Activated CD4-positive, alpha-beta memory T cell treated with anti-CD3 and anti-CD28 coated beads for 36 hours (primary cell): ENCODE measurements at regions not wholly inside any gene's neighbourhood (a gene's known extent, or its start where the extent isn't known, plus 50 kb on each side); places are given as distances from the start of the nearest gene placed in this dataset.
"Not testable (repeated sequence)": the region's sequence is repeated elsewhere in the genome, so short reads cannot be mapped to it uniquely, and the experiment has no call there.

ENCODE experiments used
- CTCF ChIA-PET: fragments of 350-600 bp; sonication (Branson Sonifier 250); formaldehyde crosslinking; loops from one replicate; lab custom pipeline; 2021; ENCODE audit warnings: antibody characterized with exemption, inconsistent platforms; lab: Charles Lee
- POLR2A ChIA-PET: fragments of 350-600 bp; sonication (Branson Sonifier 250); formaldehyde crosslinking; loops from one replicate; lab custom pipeline; 2021; ENCODE audit warnings: antibody characterized with exemption; lab: Charles Lee
- DNase-seq: peaks from one replicate; pipeline ENCODE4 v3.0.0-alpha.2; 2020
- H3K27ac Mint-ChIP-seq: one replicate; pipeline ENCODE4 v1.8.0; 2021; ENCODE audit warnings: mixed read lengths
- H3K27me3 Mint-ChIP-seq: one replicate; pipeline ENCODE4 v1.8.0; 2021; ENCODE audit warnings: mixed read lengths
- H3K36me3 Mint-ChIP-seq: one replicate; pipeline ENCODE4 v1.8.0; 2021; ENCODE audit warnings: mixed read lengths
- H3K4me1 Mint-ChIP-seq: one replicate; pipeline ENCODE4 v1.8.0; 2021; ENCODE audit warnings: low read depth, mixed read lengths
- H3K4me3 Mint-ChIP-seq: one replicate; pipeline ENCODE4 v1.8.0; 2021; ENCODE audit warnings: mild to moderate bottlenecking, mixed read lengths
- H3K9me3 Mint-ChIP-seq: one replicate; pipeline ENCODE4 v1.8.0; 2021; ENCODE audit warnings: mixed read lengths
- intact Hi-C: fragments of 100-400 bp; cut with micrococcal nuclease; formaldehyde crosslinking; loops from one replicate; pipeline ENCODE4 v1.15.1; 2023

DNA sequence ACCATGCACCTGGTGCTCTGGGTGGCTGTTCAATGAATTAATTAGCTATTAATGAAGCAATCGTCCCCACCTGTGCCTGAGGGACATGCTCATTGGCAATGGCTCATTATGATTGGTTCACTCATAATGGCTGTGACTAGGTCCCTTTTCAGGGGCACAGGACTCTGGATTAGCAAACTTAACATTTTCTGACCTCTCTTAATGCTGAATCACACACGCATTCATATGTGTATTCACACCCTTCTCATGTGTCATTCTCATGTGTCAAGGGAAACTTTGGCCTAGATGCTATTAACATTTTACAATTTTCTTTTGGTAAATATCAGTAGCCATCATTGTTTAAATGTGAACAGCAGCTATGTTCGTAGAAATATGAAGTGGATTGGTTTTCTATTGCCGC lies 98.9 kb upstream of the PMAIP1 start:
- ChIA-PET POLR2A (no interaction called here), CTCF (interaction anchor here (0.9 to 1.1 kb wide), 2 partner anchors 18 to 23 kb away, joined by 4 to 5 read pairs; no protein-coding TSS in a partner anchor)
- no peak for DNase-seq
- Mint-ChIP-seq H3K9me3 (no peaks in the 10 kb centered on the region), H3K36me3 (no peaks in the 10 kb centered on the region), H3K4me1 (peaks cover 5% of the 10 kb centered on the region), H3K27ac (no peak overlapping the region), H3K4me3 (no peak overlapping the region), H3K27me3 (no peaks in the 10 kb centered on the region)
- intact Hi-C loops = no loop called here

DNA sequence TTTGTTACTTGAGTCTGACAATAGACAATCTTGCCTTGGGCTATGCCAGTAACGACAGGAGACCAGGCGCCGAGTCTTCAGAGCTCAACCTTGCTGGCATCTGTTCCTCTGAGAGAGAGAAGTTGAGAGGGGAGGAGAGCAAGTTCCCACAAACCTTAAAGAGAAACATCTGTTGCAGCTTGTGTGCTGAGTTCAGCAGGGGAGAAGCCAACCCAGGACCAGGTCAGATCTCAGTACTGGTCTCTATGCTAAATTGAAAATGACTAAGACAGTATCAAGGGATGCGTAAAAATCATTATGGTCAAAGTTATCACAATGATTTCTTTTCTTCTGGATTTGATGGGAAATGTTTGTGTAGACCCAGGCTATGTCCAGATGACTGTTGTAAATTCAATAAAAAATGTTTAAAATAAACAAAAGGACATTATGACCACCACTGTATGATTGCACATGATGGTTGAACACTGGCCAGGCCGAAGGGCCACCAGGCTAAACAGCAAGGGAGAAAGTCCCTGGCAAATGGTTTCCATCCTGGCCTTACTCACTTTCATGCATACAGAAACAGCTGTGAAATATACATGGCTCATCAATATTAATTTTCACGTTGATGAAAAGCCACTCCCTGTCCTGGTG lies 100.3 kb upstream of the PMAIP1 start:
- Mint-ChIP-seq H3K27ac (no peak overlapping the region), H3K36me3 (no peaks in the 10 kb centered on the region), H3K27me3 (no peaks in the 10 kb centered on the region), H3K9me3 (no peaks in the 10 kb centered on the region), H3K4me3 (no peak overlapping the region), H3K4me1 (peaks cover 5% of the 10 kb centered on the region)
- CTCF ChIA-PET = no interaction called here
- no peak for DNase-seq
- intact Hi-C loops = no loop called here
- POLR2A ChIA-PET = no interaction called here

DNA sequence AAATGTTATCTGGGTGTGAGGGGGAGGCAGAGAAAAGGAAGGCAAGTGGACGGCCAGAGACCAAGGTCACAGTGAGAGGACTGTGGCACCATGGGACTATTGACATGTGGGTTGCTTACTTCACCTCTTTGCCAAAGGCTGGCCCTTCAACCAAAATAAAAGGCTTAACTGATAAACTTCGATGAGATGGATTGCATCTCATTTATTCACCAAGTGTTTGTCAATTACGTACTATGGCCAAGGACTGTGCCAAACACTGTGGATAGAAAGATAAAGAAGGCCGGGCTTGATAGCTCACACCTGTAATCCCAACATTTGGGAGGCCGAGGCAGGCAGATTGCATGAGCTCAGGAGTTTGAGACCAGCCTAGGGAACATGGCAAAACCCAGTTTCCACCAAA lies 98.7 kb upstream of the CCBE1 start:
- intact Hi-C loops = no loop called here
- no peaks in the 10 kb centered on the region for H3K36me3 Mint-ChIP-seq
- no peak for DNase-seq
- H3K4me3 Mint-ChIP-seq = no peak overlapping the region
- CTCF ChIA-PET = no interaction called here
- H3K27ac Mint-ChIP-seq = no peak overlapping the region
- H3K27me3 Mint-ChIP-seq = no peaks in the 10 kb centered on the region
- POLR2A ChIA-PET = no interaction called here
- no peaks in the 10 kb centered on the region for H3K4me1 Mint-ChIP-seq
- H3K9me3 Mint-ChIP-seq = no peaks in the 10 kb centered on the region

DNA sequence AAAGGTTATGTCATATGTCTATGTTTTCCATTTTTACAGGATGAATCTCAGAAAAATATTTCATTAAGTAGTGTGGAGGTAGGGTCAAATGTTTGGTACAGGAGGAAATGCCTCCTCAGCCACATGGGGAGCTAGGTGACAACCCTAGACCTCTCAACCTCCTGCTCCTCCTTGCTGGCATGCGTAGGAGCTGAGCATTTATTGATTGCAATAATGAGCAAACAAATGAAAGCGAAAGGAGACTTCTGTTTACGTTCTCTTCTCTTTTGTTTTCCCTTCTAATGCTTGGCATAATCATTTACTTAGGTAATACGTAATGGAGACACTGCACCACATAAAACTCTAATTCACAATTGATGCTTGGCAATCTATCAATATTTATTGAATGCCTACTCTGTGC lies 95.1 kb upstream of the CCBE1 start:
- DNase-seq = no peak
- POLR2A ChIA-PET = no interaction called here
- intact Hi-C loops = no loop called here
- CTCF ChIA-PET = no interaction called here
- Mint-ChIP-seq H3K27me3 (no peaks in the 10 kb centered on the region), H3K36me3 (no peaks in the 10 kb centered on the region), H3K4me3 (no peak overlapping the region), H3K27ac (no peak overlapping the region), H3K9me3 (no peaks in the 10 kb centered on the region), H3K4me1 (no peaks in the 10 kb centered on the region)

DNA sequence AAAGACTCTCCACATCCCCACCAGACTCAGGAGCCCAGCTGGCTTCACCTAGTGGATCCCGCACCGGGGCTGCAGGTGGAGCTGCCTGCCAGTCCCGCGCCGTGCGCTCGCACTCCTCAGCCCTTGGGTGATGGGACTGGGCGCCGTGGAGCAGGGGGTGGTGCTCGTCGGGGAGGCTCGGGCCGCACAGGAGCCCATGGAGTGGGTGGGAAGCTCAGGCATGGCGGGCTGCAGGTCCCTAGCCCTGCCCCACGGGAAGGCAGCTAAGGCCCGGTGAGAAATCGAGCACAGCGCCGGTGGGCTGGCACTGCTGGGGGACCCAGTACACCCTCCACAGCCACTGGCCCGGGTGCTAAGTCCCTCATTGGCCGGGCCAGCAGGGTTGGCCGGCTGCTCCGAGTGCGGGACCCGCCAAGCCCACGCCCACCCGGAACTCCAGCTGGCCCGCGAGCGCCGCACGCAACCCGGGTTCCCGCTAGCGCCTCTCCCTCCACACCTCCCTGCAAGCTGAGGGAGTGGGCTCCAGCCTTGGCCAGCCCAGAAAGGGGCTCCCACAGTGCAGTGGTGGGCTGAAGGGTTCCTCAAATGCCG lies 93.2 kb upstream of the CCBE1 start:
- H3K9me3 Mint-ChIP-seq, CTCF ChIA-PET, H3K4me3 Mint-ChIP-seq, H3K4me1 Mint-ChIP-seq, H3K27ac Mint-ChIP-seq, POLR2A ChIA-PET, H3K36me3 Mint-ChIP-seq, H3K27me3 Mint-ChIP-seq, intact Hi-C loops, DNase-seq: not testable (repeated sequence)

DNA sequence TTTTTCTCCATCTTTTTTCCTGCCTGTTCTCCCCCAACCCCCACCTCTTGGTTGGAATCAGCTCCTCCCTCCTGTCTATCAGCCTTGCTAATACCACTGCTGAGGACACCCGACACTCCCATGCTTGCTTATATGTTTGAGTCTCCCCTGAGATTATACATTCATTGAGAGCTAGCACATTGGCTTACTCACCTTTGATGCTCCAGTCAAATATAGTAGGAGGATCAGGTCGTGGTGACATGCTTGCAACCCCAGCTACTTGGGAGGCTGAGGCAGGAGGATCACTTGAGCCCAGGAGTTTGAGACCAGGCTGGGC lies 91.5 kb upstream of the CCBE1 start:
- Mint-ChIP-seq H3K27ac (no peak overlapping the region), H3K27me3 (no peaks in the 10 kb centered on the region), H3K36me3 (no peaks in the 10 kb centered on the region), H3K9me3 (no peaks in the 10 kb centered on the region), H3K4me1 (no peaks in the 10 kb centered on the region), H3K4me3 (no peak overlapping the region)
- no peak for DNase-seq
- ChIA-PET CTCF (interaction anchor here (0.6 to 1.1 kb wide), 2 partner anchors 199 to 520 kb away, joined by 3 read pairs; no protein-coding TSS in a partner anchor), POLR2A (no interaction called here)
- intact Hi-C loops = no loop called here

DNA sequence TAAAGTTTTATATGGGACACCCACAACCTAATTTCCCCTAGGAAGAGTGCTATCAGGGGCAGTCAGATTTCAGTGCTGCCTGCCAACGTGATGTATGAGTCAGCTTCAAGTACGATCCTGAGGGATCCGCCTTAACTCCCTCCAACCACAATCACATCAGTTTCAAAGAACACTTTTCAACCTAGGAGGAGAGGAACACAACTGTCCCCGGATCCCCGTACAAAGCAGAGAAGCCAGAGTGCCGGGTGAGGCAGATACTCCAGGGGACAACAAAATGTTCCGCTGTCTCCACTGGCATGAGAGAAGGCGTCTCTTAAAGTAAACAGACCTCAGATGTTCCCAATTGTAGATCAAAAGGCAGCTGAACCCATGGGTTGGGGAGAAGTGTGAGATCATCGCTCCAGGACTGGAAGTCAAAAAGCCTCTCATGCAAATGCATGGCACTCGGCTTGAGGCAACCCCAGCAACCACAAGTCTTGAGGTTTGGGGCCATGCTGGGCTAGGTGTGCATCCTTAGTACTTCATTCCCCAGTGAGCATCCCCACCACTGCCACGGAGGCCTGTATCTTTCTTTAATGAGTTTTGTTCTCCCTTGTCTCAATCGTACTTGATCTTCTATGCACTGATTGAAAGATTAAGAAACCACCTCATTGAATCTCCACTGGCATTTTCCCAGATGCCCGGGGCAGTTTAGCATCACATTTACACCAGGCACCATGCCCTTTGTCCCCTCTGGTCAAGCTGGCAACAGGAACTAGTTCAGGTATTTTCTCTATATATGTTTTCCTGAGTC lies 91.0 kb upstream of the CCBE1 start:
- intact Hi-C loops = no loop called here
- Mint-ChIP-seq H3K9me3 (no peaks in the 10 kb centered on the region), H3K4me1 (no peaks in the 10 kb centered on the region), H3K27me3 (peaks cover 2% of the 10 kb centered on the region), H3K4me3 (no peak overlapping the region), H3K36me3 (no peaks in the 10 kb centered on the region), H3K27ac (no peak overlapping the region)
- ChIA-PET POLR2A (no interaction called here), CTCF (interaction anchor here (0.6 to 1.1 kb wide), 2 partner anchors 44 to 200 kb away, joined by 3 to 4 read pairs; no protein-coding TSS in a partner anchor)
- no peak for DNase-seq

DNA sequence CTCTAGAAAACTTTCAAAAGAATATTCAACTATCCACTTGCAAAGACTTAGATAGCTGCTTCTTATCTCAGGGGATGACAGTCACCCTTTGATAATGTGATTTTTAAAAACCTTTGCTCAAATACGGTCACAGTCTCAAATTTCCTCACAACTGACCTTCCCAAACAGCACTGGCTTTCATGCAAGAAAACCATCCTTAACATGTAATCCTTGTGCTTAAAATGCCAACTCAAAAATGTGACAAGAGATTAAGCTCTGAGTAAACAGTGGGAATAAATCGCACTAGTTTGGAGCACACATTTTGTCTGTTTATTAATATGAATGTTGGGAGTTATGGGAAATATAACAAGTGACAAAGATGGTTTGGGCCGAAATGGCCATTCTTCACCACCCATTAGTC lies 87.5 kb upstream of the CCBE1 start:
- no peak for DNase-seq
- peaks cover 5% of the 10 kb centered on the region for H3K27me3 Mint-ChIP-seq
- ChIA-PET CTCF (interaction anchor here (0.6 kb wide), 1 partner anchor 1766 kb away, joined by 4 read pairs; no protein-coding TSS in a partner anchor), POLR2A (no interaction called here)
- no peaks in the 10 kb centered on the region for H3K9me3 Mint-ChIP-seq
- intact Hi-C loops = no loop called here
- no peak overlapping the region for H3K4me3 Mint-ChIP-seq
- H3K4me1 Mint-ChIP-seq = no peaks in the 10 kb centered on the region
- H3K36me3 Mint-ChIP-seq = no peaks in the 10 kb centered on the region
- H3K27ac Mint-ChIP-seq = no peak overlapping the region

DNA sequence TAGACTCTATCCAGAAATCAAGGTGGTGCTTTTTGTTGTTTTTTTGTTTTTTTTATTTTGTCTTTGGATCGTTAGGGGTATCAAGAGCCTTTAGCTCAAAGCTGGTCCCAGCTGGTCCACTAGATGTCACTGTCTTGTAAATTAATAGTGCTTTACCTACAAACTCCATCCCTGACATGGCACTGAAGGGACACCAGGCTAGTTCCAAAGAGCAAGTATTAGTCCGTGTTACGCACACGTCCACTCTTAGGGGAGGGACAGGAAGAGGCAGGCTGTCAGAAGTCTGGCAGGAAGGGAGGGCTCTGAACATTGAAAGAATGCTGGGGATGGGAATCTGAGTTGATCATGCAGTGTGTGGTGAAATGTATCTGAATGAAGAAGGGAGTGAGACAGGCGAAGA lies 85.9 kb upstream of the CCBE1 start:
- intact Hi-C loops = loop anchor here (1.0 kb wide), 1 partner anchor 40 kb away; no protein-coding TSS in a partner anchor
- ChIA-PET POLR2A (no interaction called here), CTCF (interaction anchor here (0.6 to 2.3 kb wide), 6 partner anchors 12 to 212 kb away, joined by 3 to 21 read pairs (median 4); no protein-coding TSS in a partner anchor)
- no peaks in the 10 kb centered on the region for H3K36me3 Mint-ChIP-seq
- no peak overlapping the region for H3K27ac Mint-ChIP-seq
- H3K27me3 Mint-ChIP-seq = peaks cover 5% of the 10 kb centered on the region
- H3K9me3 Mint-ChIP-seq = no peaks in the 10 kb centered on the region
- no peak overlapping the region for H3K4me3 Mint-ChIP-seq
- DNase-seq = peak; percentile 25
- H3K4me1 Mint-ChIP-seq = no peaks in the 10 kb centered on the region

DNA sequence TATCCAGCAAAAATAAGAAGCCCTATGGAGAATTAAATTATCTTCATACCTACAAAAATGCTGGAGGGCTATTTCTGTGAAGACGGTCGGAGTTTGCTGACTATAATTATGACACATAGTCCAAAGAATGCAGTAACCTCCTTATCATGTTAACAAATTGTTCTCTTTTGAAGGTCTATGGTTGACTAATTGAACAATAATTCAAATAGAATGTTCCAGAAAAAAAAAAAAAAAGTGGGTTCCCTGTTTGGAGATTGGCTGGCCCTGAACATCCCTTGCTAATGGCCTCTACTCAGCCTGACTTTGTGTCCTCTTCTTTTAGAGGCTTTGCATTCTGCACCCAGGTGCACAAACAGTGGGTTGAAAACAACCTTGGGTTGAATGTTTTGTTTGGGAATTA lies 82.8 kb upstream of the CCBE1 start:
- intact Hi-C loops = no loop called here
- DNase-seq = no peak
- CTCF ChIA-PET = interaction anchor here (1.1 kb wide), 1 partner anchor 44 kb away, joined by 4 read pairs; no protein-coding TSS in a partner anchor

DNA sequence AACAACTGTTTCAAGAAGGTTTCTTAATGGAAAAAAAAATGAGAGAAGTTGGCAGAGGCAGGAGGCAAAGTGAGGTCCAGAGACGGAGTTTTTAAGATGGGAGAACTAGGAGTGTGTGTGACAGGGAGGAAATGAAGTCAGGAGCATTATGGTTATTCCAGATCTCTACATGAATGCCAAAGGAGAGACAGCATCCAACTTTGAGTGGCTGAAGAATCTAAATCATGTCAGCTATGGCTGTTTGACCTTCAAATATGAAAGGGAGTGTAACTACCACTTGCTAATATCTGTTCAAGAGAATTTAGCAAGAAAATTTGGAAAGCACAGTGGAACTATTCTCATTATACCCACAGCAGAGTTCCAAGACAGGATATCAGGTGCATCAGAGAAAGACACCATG lies 81.2 kb upstream of the CCBE1 start:
- no peak for DNase-seq
- no peak overlapping the region for H3K4me3 Mint-ChIP-seq
- POLR2A ChIA-PET = no interaction called here
- H3K27ac Mint-ChIP-seq = no peak overlapping the region
- no peaks in the 10 kb centered on the region for H3K36me3 Mint-ChIP-seq
- H3K4me1 Mint-ChIP-seq = no peaks in the 10 kb centered on the region
- peaks cover 5% of the 10 kb centered on the region for H3K27me3 Mint-ChIP-seq
- no peaks in the 10 kb centered on the region for H3K9me3 Mint-ChIP-seq
- CTCF ChIA-PET = no interaction called here
- intact Hi-C loops = no loop called here

More for the DNA sequence above, 82.8 kb upstream of the CCBE1 start:
- Mint-ChIP-seq H3K9me3 (no peaks in the 10 kb centered on the region), H3K36me3 (no peaks in the 10 kb centered on the region), H3K27me3 (peaks cover 5% of the 10 kb centered on the region), H3K4me1 (no peaks in the 10 kb centered on the region), H3K27ac (no peak overlapping the region), H3K4me3 (no peak overlapping the region)
- POLR2A ChIA-PET = no interaction called here

DNA sequence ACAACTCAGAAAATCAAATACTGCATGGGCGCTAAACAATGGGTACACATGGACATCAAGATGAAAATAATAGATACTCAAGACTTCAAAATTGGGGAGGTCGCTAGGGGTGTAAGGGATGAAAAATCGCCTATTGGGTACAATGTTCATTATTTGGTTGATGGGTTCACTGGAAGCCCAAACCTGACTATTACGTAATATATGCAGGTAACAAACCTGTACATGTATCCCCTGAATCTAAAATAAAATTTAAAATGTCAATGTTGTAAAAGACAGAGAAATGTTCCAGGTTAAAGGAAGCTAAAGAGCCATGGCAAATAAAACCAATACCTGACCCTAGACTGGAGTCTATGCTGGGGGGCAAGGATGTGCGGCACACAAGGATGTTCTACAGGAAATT lies 80.4 kb upstream of the CCBE1 start:
- H3K36me3 Mint-ChIP-seq = no peaks in the 10 kb centered on the region
- no peak for DNase-seq
- no peak overlapping the region for H3K4me3 Mint-ChIP-seq
- POLR2A ChIA-PET = no interaction called here
- CTCF ChIA-PET = no interaction called here
- intact Hi-C loops = no loop called here
- peaks cover 3% of the 10 kb centered on the region for H3K27me3 Mint-ChIP-seq
- no peaks in the 10 kb centered on the region for H3K4me1 Mint-ChIP-seq
- H3K27ac Mint-ChIP-seq = no peak overlapping the region
- H3K9me3 Mint-ChIP-seq = no peaks in the 10 kb centered on the region
